ENCODE measurements at regions not wholly inside any gene's neighbourhood (a gene's known extent, or its start where the extent isn't known, plus 50 kb on each side); places are given as distances from the start of the nearest gene placed in this dataset.

- 25% methylated on average over 21 of the region's 23 CpGs for WGBS
- peak; percentile 91 for DNase-seq (ENCODE audit: extremely low spot score)
- Histone ChIP-seq H3K4me3 (peak overlapping the region; percentile 23 to 46 (median 31)), H3K27ac (replicated peaks in 1 of 4) (peak overlapping the region; percentile 42 to 62 (median 58)), H3K27me3 (no peaks in the 10 kb centered on the region), H3K4me1 (peaks cover 0 to 16% (median 9%) of the 10 kb centered on the region in 4 donors), H3K9me3 (no peaks in the 10 kb centered on the region), H3K36me3 (no peaks in the 10 kb centered on the region)
- intact Hi-C loops (cut with DNase I), result loop anchor here (10.0 kb wide), 1 partner anchor 443 kb away; no protein-coding TSS in a partner anchor
- TF ChIP-seq POLR2AphosphoS5 (IDR thresholded peaks at IDR 0.05), result no peak
- no peak for TF ChIP-seq EP300 (IDR thresholded peaks at IDR 0.05)
- no peak for TF ChIP-seq POLR2A (IDR thresholded peaks at IDR 0.05; ENCODE audit: low read depth)
- TF ChIP-seq CTCF (IDR thresholded peaks at IDR 0.05), result no peak
These were observed 125.9 kb upstream of the ESR1 start for GRCh38 chr6:151681433-151682059.

GRCh38 chr6:151682251-151682650 lies 125.2 kb upstream of the ESR1 start:
- 55% methylated on average over 3 of the region's 3 CpGs for WGBS
- TF ChIP-seq CTCF (IDR thresholded peaks at IDR 0.05), result no peak
- no peak for TF ChIP-seq EP300 (IDR thresholded peaks at IDR 0.05)
- no peak for TF ChIP-seq POLR2AphosphoS5 (IDR thresholded peaks at IDR 0.05)
- no peak for TF ChIP-seq POLR2A (IDR thresholded peaks at IDR 0.05; ENCODE audit: low read depth)
- Histone ChIP-seq H3K4me1 (peaks cover 0 to 16% (median 9%) of the 10 kb centered on the region in 4 donors), H3K9me3 (no peaks in the 10 kb centered on the region), H3K27me3 (no peaks in the 10 kb centered on the region), H3K27ac (replicated peaks in 1 of 4) (peak overlapping the region in 1 of 4 donors; percentile 62), H3K4me3 (no peak overlapping the region), H3K36me3 (no peaks in the 10 kb centered on the region)
- intact Hi-C loops (cut with DNase I), result loop anchor here (10.0 kb wide), 1 partner anchor 443 kb away; no protein-coding TSS in a partner anchor
- no peak for DNase-seq (ENCODE audit: extremely low spot score)

GRCh38 chr6:151682922-151683321 lies 124.6 kb upstream of the ESR1 start:
- Histone ChIP-seq H3K9me3 (no peaks in the 10 kb centered on the region), H3K4me1 (peaks cover 0 to 16% (median 9%) of the 10 kb centered on the region in 4 donors), H3K27ac (replicated peaks in 1 of 4) (no peak overlapping the region), H3K4me3 (no peak overlapping the region), H3K27me3 (no peaks in the 10 kb centered on the region), H3K36me3 (no peaks in the 10 kb centered on the region)
- WGBS, result 83% methylated on average over 3 of the region's 3 CpGs
- intact Hi-C loops (cut with DNase I), result loop anchor here (10.0 kb wide), 1 partner anchor 442 kb away; no protein-coding TSS in a partner anchor
- DNase-seq (ENCODE audit: extremely low spot score), result peak; percentile 29
- TF ChIP-seq EP300 (IDR thresholded peaks at IDR 0.05) (no peak), CTCF (IDR thresholded peaks at IDR 0.05) (no peak), POLR2A (IDR thresholded peaks at IDR 0.05; ENCODE audit: low read depth) (no peak), POLR2AphosphoS5 (IDR thresholded peaks at IDR 0.05) (no peak)

- no peak for DNase-seq (ENCODE audit: extremely low spot score)
- 81% methylated on average over 1 of the region's 1 CpG for WGBS
- Histone ChIP-seq H3K36me3 (no peaks in the 10 kb centered on the region), H3K4me3 (no peak overlapping the region), H3K9me3 (no peaks in the 10 kb centered on the region), H3K4me1 (peaks cover 0 to 16% (median 9%) of the 10 kb centered on the region in 4 donors), H3K27ac (replicated peaks in 1 of 4) (no peak overlapping the region), H3K27me3 (no peaks in the 10 kb centered on the region)
- TF ChIP-seq CTCF (IDR thresholded peaks at IDR 0.05) (no peak), POLR2AphosphoS5 (IDR thresholded peaks at IDR 0.05) (no peak), EP300 (IDR thresholded peaks at IDR 0.05) (no peak), POLR2A (IDR thresholded peaks at IDR 0.05; ENCODE audit: low read depth) (no peak)
- intact Hi-C loops (cut with DNase I), result loop anchor here (10.0 kb wide), 1 partner anchor 441 kb away; no protein-coding TSS in a partner anchor
These were observed 124.1 kb upstream of the ESR1 start for GRCh38 chr6:151683381-151683780.
